Panc1 (cell line): ENCODE measurements at regions not wholly inside any gene's neighbourhood (a gene's known extent, or its start where the extent isn't known, plus 50 kb on each side); places are given as distances from the start of the nearest gene placed in this dataset.

ENCODE experiments used
- ATAC-seq: fragments of 200-7000 bp; cut with Tn5 transposase; 2 replicates; pipeline ENCODE4 v1.9.1; 2020; ENCODE audit warnings: mild to moderate bottlenecking, moderate library complexity
- BruUV-seq: library from RNA; stranded (reverse); fragments of 400-500 nt; replicated peaks from 2 replicates; lab custom pipeline; 2021; lab: Mats Ljungman, UMichigan
- CTCF ChIA-PET: fragments of 300-600 bp; sonication (Branson Sonifier 250); formaldehyde crosslinking; loops from one replicate; lab custom pipeline; 2022; ENCODE audit warnings: antibody characterized with exemption; lab: Charles Lee
- POLR2A ChIA-PET: fragments of 300-600 bp; sonication (Branson Sonifier 250); formaldehyde crosslinking; loops from one replicate; lab custom pipeline; 2022; ENCODE audit warnings: antibody characterized with exemption; lab: Charles Lee
- DNase-seq: peaks from one replicate; pipeline ENCODE4 v3.0.0-alpha.2; 2010; ENCODE audit warnings: low read depth, low spot score
- H3K27ac ChIP-seq: 2 replicates; pipeline ENCODE4 v1.5.1; 2011; ENCODE audit warnings: mild to moderate bottlenecking, low read length, inconsistent platforms
- H3K27me3 ChIP-seq: fragments of 200-500 bp; sonication (Bioruptor generic); 2 replicates; pipeline ENCODE4 v1.6.0; 2014; ENCODE audit warnings: low read length, inconsistent platforms; ENCODE audit not compliant: control insufficient read depth, insufficient read depth
- H3K36me3 ChIP-seq: fragments of 200-500 bp; sonication (Bioruptor generic); 2 replicates; pipeline ENCODE4 v1.5.1; 2014; ENCODE audit warnings: inconsistent platforms, mild to moderate bottlenecking, low read length, moderate library complexity; ENCODE audit not compliant: control insufficient read depth, insufficient read depth
- H3K4me1 ChIP-seq: 2 replicates; pipeline ENCODE4 v1.5.1; 2011; ENCODE audit warnings: inconsistent platforms, mild to moderate bottlenecking, low read length, moderate library complexity; ENCODE audit not compliant: control insufficient read depth, insufficient read depth
- H3K4me3 ChIP-seq, 2 experiments: 2 replicates each; pipeline ENCODE4 v1.5.1; 2011 to 2012; ENCODE audit warnings: low read depth in 2 of 2, low read length in 2 of 2, mild to moderate bottlenecking in 2 of 2, inconsistent platforms in 1 of 2, moderate library complexity in 1 of 2
- H3K9me3 ChIP-seq: fragments of 200-500 bp; sonication (Bioruptor generic); 2 replicates; pipeline ENCODE4 v1.5.1; 2014; ENCODE audit warnings: low read depth, mild to moderate bottlenecking, inconsistent platforms, low read length, moderate library complexity; ENCODE audit not compliant: control insufficient read depth, insufficient read depth
- POLR2AphosphoS5 ChIP-seq: IDR thresholded peaks from 2 replicates; pipeline ENCODE4 v1.6.1; 2012; ENCODE audit warnings: mild to moderate bottlenecking, low read depth, low read length, moderate library complexity
- SIN3A ChIP-seq: IDR thresholded peaks from 2 replicates; pipeline ENCODE4 v1.6.1; 2012; ENCODE audit warnings: low read depth, mild to moderate bottlenecking, low read length, moderate library complexity, borderline replicate concordance; ENCODE audit not compliant: insufficient read depth
- TCF7L2 ChIP-seq: IDR thresholded peaks from 2 replicates; pipeline ENCODE4 v1.6.1; 2011; ENCODE audit warnings: mild to moderate bottlenecking, low read depth, low read length, inconsistent platforms
- in situ Hi-C: cut with HindIII; loops from 2 replicates; pipeline ENCODE4 v1.10.0; 2016; ENCODE audit warnings: low sequenced_read_pairs, low pct_unique_long_range_greater_than_20kb
- intact Hi-C: fragments of 100-400 bp; cut with micrococcal nuclease; formaldehyde crosslinking; loops from one replicate; pipeline ENCODE4 v1.10.0; 2022; ENCODE audit not compliant: unreplicated experiment
- TF ChIP-seq, protein P1 (sequence below): fragments of 450-650 bp; IDR thresholded peaks from 2 replicates; pipeline ENCODE4 v1.5.1; 2017; ENCODE audit warnings: mild to moderate bottlenecking
- TF ChIP-seq, protein P2 (sequence below), 2 experiments: IDR thresholded peaks; 2 replicates each; pipeline ENCODE4 v1.6.1; 2011 to 2012; ENCODE audit warnings: low read depth in 2 of 2, control low read depth in 1 of 2, low read length in 1 of 2, mild to moderate bottlenecking in 1 of 2, moderate library complexity in 1 of 2; ENCODE audit not compliant: insufficient read depth in 1 of 2

- ATAC-seq (no peak), DNase-seq (no peak)
- no peaks in the 10 kb centered on the region for H3K36me3 ChIP-seq
- TF ChIP-seq TCF7L2: no peak
- TF ChIP-seq, protein P1, sequence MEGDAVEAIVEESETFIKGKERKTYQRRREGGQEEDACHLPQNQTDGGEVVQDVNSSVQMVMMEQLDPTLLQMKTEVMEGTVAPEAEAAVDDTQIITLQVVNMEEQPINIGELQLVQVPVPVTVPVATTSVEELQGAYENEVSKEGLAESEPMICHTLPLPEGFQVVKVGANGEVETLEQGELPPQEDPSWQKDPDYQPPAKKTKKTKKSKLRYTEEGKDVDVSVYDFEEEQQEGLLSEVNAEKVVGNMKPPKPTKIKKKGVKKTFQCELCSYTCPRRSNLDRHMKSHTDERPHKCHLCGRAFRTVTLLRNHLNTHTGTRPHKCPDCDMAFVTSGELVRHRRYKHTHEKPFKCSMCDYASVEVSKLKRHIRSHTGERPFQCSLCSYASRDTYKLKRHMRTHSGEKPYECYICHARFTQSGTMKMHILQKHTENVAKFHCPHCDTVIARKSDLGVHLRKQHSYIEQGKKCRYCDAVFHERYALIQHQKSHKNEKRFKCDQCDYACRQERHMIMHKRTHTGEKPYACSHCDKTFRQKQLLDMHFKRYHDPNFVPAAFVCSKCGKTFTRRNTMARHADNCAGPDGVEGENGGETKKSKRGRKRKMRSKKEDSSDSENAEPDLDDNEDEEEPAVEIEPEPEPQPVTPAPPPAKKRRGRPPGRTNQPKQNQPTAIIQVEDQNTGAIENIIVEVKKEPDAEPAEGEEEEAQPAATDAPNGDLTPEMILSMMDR: no peak
- no peak for TF ChIP-seq SIN3A
- TF ChIP-seq POLR2AphosphoS5: no peak
- TF ChIP-seq, protein P2, sequence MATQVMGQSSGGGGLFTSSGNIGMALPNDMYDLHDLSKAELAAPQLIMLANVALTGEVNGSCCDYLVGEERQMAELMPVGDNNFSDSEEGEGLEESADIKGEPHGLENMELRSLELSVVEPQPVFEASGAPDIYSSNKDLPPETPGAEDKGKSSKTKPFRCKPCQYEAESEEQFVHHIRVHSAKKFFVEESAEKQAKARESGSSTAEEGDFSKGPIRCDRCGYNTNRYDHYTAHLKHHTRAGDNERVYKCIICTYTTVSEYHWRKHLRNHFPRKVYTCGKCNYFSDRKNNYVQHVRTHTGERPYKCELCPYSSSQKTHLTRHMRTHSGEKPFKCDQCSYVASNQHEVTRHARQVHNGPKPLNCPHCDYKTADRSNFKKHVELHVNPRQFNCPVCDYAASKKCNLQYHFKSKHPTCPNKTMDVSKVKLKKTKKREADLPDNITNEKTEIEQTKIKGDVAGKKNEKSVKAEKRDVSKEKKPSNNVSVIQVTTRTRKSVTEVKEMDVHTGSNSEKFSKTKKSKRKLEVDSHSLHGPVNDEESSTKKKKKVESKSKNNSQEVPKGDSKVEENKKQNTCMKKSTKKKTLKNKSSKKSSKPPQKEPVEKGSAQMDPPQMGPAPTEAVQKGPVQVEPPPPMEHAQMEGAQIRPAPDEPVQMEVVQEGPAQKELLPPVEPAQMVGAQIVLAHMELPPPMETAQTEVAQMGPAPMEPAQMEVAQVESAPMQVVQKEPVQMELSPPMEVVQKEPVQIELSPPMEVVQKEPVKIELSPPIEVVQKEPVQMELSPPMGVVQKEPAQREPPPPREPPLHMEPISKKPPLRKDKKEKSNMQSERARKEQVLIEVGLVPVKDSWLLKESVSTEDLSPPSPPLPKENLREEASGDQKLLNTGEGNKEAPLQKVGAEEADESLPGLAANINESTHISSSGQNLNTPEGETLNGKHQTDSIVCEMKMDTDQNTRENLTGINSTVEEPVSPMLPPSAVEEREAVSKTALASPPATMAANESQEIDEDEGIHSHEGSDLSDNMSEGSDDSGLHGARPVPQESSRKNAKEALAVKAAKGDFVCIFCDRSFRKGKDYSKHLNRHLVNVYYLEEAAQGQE (IDR thresholded peaks at IDR 0.05; ENCODE audit: insufficient read depth in 1 of 2, low read depth in 2 of 2, low read length in 1 of 2): no peak
- in situ Hi-C loops (no loop called here), intact Hi-C loops (no loop called here)
- POLR2A ChIA-PET: no interaction called here
- H3K4me1 ChIP-seq: peaks cover 7% of the 10 kb centered on the region
- CTCF ChIA-PET: no interaction called here
- no peak overlapping the region for H3K27ac ChIP-seq
- no peak overlapping the region for H3K4me3 ChIP-seq
- H3K9me3 ChIP-seq: no peaks in the 10 kb centered on the region
- BruUV-seq: no TSS peak
- peaks cover 5% of the 10 kb centered on the region for H3K27me3 ChIP-seq
Observed at GRCh38 chr15:60251300-60252070, 146.3 kb downstream of the ANXA2 start.

GRCh38 chr15:60254416-60254815 is 143.4 kb downstream of the ANXA2 start:
- ATAC-seq (no peak), DNase-seq (no peak)
- Histone ChIP-seq H3K27me3 (no peaks in the 10 kb centered on the region; the same call in 1 of the 2 replicates), H3K36me3 (no peaks in the 10 kb centered on the region), H3K27ac (no peak overlapping the region), H3K4me1 (peaks cover 7% of the 10 kb centered on the region), H3K9me3 (no peaks in the 10 kb centered on the region), H3K4me3 (no peak overlapping the region)
- intact Hi-C loops (no loop called here), in situ Hi-C loops (no loop called here)
- no peak for TF ChIP-seq SIN3A
- TF ChIP-seq, protein P1: no peak
- TF ChIP-seq POLR2AphosphoS5: no peak
- TF ChIP-seq TCF7L2: no peak
- TF ChIP-seq, protein P2 (IDR thresholded peaks at IDR 0.05; ENCODE audit: insufficient read depth in 1 of 2, low read depth in 2 of 2, low read length in 1 of 2): no peak
- BruUV-seq: no TSS peak
- POLR2A ChIA-PET: no interaction called here
- CTCF ChIA-PET: no interaction called here
